Hepatocyte (in vitro differentiated cells): ENCODE measurements at regions not wholly inside any gene's neighbourhood (a gene's known extent, or its start where the extent isn't known, plus 50 kb on each side); places are given as distances from the start of the nearest gene placed in this dataset.

Source experiments
- CTCF ChIP-seq: fragments of 200-600 bp; sonication (generic); IDR thresholded peaks from 2 replicates; pipeline ENCODE4 v1.5.1; 2016; ENCODE audit warnings: antibody characterized with exemption, mild to moderate bottlenecking; ENCODE audit not compliant: poor library complexity
- EZH2 ChIP-seq: fragments of 200-600 bp; sonication (generic); IDR thresholded peaks from 2 replicates; pipeline ENCODE4 v1.6.1; 2016; ENCODE audit warnings: antibody characterized with exemption, mild to moderate bottlenecking, borderline replicate concordance
- EZH2phosphoT487 ChIP-seq: fragments of 200-600 bp; sonication (generic); IDR thresholded peaks from one replicate; pipeline ENCODE4 v1.6.1; 2018; ENCODE audit warnings: antibody characterized with exemption, mild to moderate bottlenecking, low read depth, moderate library complexity; ENCODE audit not compliant: unreplicated experiment, severe bottlenecking

- TF ChIP-seq CTCF (no peak), EZH2 (no peak), EZH2phosphoT487 (no peak)
Observed at GRCh38 chr9:99358668-99359067, 136.6 kb downstream of the SEC61B start.
